ENCODE measurements at regions not wholly inside any gene's neighbourhood (a gene's known extent, or its start where the extent isn't known, plus 50 kb on each side); places are given as distances from the start of the nearest gene placed in this dataset.
"Not testable (repeated sequence)": the region's sequence is repeated elsewhere in the genome, so short reads cannot be mapped to it uniquely, and the experiment has no call there.

DNA sequence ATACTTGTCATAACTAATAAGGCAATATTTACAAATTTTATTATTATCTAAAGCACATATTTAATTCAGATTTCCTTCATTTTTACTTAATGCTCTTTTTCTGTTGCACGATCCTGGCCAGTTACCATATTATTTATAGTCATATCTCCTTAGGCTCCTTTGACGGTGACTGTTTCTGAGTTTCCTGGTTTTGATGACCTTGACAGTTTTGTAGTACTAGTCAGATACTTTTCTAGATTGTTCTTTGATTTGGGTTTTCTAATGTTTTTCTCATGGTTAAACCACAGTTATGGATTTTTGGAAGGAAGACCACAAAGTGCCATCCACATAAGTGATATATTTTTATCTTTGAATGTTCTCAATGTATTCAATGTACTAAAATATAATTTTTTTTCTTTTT, 171.0 kb upstream of the NANOGP8 start:
- H3K27ac Mint-ChIP-seq, result no peak overlapping the region
- H3K4me1 Mint-ChIP-seq (ENCODE audit: low read depth in 2 of 2), result no peaks in the 10 kb centered on the region
- ATAC-seq (no peak), DNase-seq (ENCODE audit: low spot score) (no peak)
- H3K4me3 Mint-ChIP-seq, result no peak overlapping the region
- H3K9me3 Mint-ChIP-seq, result peaks cover 6% of the 10 kb centered on the region
- no peaks in the 10 kb centered on the region for H3K36me3 Mint-ChIP-seq
- H3K27me3 Mint-ChIP-seq, result no peaks in the 10 kb centered on the region

DNA sequence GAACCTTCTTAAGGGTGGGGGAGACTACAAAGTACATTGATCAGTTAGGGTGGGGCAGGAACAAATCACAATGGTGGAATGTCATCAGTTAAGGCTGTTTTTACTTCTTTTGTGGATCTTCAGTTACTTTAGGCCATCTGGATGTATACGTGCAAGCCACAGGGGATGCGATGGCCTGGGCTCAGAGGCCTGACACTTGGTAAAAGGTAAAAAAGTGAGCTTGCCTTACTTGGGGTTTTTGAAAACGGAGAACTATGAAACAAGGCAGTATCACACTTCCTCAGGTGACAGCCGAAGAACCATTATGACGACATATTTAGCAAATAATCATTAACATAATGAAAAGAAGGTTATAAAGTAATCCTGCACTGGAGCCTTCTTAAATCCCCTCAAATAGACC, 169.8 kb upstream of the NANOGP8 start:
- H3K4me1 Mint-ChIP-seq (ENCODE audit: low read depth in 2 of 2); H3K9me3 Mint-ChIP-seq; H3K27me3 Mint-ChIP-seq; DNase-seq (ENCODE audit: low spot score); H3K27ac Mint-ChIP-seq; ATAC-seq; H3K4me3 Mint-ChIP-seq; H3K36me3 Mint-ChIP-seq: not testable (repeated sequence)

DNA sequence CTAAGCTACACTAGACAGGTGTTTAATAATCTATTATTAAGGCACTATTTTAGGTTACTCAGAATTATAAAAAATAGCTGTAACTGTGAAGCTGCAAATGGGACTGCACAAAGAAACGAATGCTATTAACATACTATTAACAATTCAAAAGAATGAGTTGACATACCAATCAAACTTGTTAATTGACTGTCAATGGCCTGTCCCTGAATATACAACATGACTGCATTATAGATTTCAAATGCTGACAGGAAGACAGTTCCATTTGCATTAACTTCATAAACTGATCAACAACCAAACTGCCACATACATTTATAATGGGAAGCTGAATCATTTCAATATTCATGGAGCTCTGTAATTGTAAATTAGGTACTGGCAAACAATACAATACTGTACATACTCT, 169.0 kb upstream of the NANOGP8 start:
- H3K27ac Mint-ChIP-seq, result no peak overlapping the region
- H3K36me3 Mint-ChIP-seq, result no peaks in the 10 kb centered on the region
- DNase-seq (ENCODE audit: low spot score) (no peak), ATAC-seq (no peak)
- H3K4me1 Mint-ChIP-seq (ENCODE audit: low read depth in 2 of 2), result no peaks in the 10 kb centered on the region
- no peaks in the 10 kb centered on the region for H3K27me3 Mint-ChIP-seq
- H3K9me3 Mint-ChIP-seq, result peaks cover 5% of the 10 kb centered on the region
- no peak overlapping the region for H3K4me3 Mint-ChIP-seq

DNA sequence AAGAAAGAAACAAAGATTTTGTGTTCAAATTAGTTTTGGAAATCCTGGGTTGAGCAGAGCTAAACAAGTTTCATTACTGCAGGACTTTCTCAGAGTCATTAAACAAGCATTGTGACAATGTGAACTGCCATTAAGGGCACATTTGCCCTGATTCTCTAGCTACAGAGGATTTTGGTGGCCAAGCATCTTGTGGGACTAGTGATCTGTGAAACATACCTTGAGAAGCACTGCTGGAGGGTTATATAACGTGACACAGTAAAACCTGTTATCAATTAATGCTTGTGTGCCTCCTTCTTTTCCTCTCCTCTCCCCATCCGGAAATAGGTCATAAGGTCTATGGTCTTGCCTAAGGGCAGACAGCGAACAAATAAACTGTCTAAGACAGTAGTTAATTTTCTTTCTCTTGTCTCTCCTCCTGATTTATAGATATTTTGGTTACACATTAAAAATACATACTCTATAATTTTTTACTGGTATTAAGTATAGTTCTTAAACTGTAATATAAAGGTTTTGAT, 167.3 kb upstream of the NANOGP8 start:
- H3K4me3 Mint-ChIP-seq, result no peak overlapping the region
- DNase-seq (ENCODE audit: low spot score) (no peak), ATAC-seq (no peak)
- H3K9me3 Mint-ChIP-seq, result peaks cover 5% of the 10 kb centered on the region
- no peak overlapping the region for H3K27ac Mint-ChIP-seq
- H3K4me1 Mint-ChIP-seq (ENCODE audit: low read depth in 2 of 2), result no peaks in the 10 kb centered on the region
- no peaks in the 10 kb centered on the region for H3K36me3 Mint-ChIP-seq
- H3K27me3 Mint-ChIP-seq, result no peaks in the 10 kb centered on the region

DNA sequence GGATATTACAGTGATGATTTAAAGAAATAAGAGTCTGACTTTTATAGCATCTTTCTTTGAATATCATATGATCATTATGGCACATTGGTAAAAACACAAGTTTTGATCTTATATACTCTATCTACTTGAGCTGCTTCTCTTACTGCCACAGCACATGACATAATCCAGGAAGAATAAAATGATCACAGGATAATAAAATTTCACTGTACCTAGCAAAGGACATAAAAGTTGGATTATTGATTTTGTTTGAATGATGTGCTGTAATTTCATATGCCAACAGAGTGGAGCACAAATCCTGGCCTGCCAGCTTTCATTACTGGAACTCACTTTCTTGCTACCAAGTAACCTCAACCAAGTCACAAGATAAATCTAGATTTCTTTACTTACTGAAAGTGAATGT, 162.1 kb upstream of the NANOGP8 start:
- no peaks in the 10 kb centered on the region for H3K36me3 Mint-ChIP-seq
- DNase-seq (ENCODE audit: low spot score) (no peak), ATAC-seq (no peak)
- no peak overlapping the region for H3K27ac Mint-ChIP-seq
- H3K9me3 Mint-ChIP-seq, result peaks cover 5% of the 10 kb centered on the region
- no peaks in the 10 kb centered on the region for H3K27me3 Mint-ChIP-seq
- no peaks in the 10 kb centered on the region for H3K4me1 Mint-ChIP-seq (ENCODE audit: low read depth in 2 of 2)
- no peak overlapping the region for H3K4me3 Mint-ChIP-seq

DNA sequence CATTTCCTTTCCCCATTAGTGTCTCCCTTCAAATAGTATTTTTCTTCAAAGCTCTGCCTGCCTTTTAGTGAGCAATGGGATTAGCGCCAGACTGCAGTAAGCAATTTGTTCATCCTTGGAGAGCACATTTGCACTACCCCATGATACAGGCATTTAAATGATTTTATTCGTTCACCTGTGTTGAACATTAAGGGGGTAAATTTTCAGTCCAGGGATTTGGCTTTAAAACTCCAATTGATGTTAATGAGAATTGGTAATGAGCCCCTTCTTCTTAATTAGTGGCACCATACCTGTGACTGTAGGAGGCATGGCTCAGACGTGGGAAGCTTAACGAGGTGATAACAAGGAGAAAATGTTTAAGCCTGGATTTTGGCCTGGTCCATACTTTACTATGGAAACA, 161.4 kb upstream of the NANOGP8 start:
- DNase-seq (ENCODE audit: low spot score), result no peak
- Mint-ChIP-seq H3K4me3 (no peak overlapping the region), H3K27me3 (no peaks in the 10 kb centered on the region), H3K9me3 (peaks cover 8% of the 10 kb centered on the region), H3K27ac (no peak overlapping the region), H3K4me1 (ENCODE audit: low read depth in 2 of 2) (no peaks in the 10 kb centered on the region), H3K36me3 (no peaks in the 10 kb centered on the region)
- no peak for ATAC-seq

DNA sequence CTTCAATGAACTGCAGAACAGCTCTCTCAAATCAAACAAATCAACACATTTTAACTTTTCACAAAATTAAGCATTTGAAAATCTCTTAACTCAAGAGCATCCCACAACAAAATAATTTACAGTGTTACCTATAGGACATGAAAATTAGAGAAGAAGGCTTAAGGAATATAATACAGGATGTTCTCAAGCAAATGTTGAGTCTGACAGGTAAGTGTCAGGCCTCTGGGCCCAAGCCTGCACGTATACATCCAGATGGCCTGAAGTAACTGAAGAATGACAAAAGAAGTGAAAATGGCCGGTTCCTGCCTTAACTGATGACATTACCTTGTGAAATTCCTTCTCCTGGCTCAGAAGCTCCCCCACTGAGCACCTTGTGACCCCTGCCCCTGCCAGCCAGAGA, 160.6 kb upstream of the NANOGP8 start:
- not testable (repeated sequence) for H3K27me3 Mint-ChIP-seq; ATAC-seq; H3K4me3 Mint-ChIP-seq; DNase-seq (ENCODE audit: low spot score); H3K4me1 Mint-ChIP-seq (ENCODE audit: low read depth in 2 of 2); H3K27ac Mint-ChIP-seq; H3K36me3 Mint-ChIP-seq; H3K9me3 Mint-ChIP-seq

DNA sequence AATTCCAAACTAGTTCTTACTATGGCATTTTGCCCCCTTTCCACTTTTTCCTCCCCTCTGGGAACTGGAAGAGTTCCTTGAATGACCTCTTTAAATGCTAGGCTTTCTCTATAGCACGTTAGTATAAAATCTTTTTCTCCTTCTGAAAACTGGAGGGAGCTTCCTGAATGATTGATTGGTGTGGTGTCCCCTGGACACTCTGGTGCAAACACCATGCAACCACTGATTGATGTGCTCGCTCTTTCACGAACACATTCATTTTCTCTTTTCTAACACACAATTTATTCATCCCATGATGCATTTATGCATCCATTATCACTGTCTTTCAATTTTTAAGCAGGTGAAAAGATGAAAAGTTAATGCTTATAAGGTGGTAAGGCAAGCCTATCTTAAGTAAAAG, 159.1 kb upstream of the NANOGP8 start:
- Mint-ChIP-seq H3K9me3 (peaks cover 9% of the 10 kb centered on the region), H3K27ac (no peak overlapping the region), H3K27me3 (no peaks in the 10 kb centered on the region), H3K4me1 (ENCODE audit: low read depth in 2 of 2) (no peaks in the 10 kb centered on the region), H3K36me3 (no peaks in the 10 kb centered on the region), H3K4me3 (no peak overlapping the region)
- ATAC-seq (no peak), DNase-seq (ENCODE audit: low spot score) (no peak)

DNA sequence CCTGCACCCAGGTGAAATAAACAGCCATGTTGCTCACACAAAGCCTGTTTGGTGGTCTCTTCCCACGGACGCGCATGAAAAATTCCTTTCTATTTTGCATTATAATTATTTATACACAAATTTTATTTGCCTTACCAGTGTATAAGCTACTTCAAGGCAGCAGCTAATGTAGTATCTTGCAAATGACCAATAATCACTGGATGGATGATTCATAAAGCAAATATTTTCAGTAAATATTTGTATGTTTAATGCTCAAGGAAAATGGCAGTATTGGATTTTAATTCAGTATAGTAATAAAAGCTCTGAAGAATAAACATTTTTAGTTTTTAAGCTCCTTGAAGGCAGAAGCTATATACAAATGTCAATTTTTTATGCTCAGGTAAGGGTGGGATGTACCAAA, 158.7 kb upstream of the NANOGP8 start:
- Mint-ChIP-seq H3K27ac (no peak overlapping the region), H3K36me3 (no peaks in the 10 kb centered on the region), H3K4me1 (ENCODE audit: low read depth in 2 of 2) (no peaks in the 10 kb centered on the region), H3K9me3 (peaks cover 9% of the 10 kb centered on the region), H3K27me3 (no peaks in the 10 kb centered on the region), H3K4me3 (no peak overlapping the region)
- DNase-seq (ENCODE audit: low spot score) (no peak), ATAC-seq (no peak)

DNA sequence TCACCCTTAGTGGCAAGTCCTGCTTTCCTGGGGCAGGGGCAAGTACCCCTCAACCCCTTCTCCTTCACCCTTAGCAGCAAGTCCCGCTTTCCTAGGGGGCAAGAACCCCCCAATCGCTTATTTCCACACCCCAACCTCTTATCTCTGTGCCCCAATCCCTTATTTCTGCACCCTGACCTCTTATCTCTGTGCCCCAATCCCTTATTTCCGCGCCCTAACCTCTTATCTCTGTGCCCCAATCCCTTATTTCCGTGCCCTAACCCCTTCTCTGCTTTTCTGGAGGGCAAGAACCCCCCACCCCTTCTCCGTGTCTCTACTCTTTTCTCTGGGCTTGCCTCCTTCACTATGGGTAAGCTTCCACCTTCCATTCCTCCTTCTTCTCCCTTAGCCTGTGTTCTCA, 154.6 kb upstream of the NANOGP8 start:
- not testable (repeated sequence) for ATAC-seq; H3K27ac Mint-ChIP-seq; DNase-seq (ENCODE audit: low spot score); H3K4me3 Mint-ChIP-seq; H3K4me1 Mint-ChIP-seq (ENCODE audit: low read depth in 2 of 2); H3K36me3 Mint-ChIP-seq; H3K27me3 Mint-ChIP-seq
- H3K9me3 Mint-ChIP-seq, result peaks cover 14% of the 10 kb centered on the region

DNA sequence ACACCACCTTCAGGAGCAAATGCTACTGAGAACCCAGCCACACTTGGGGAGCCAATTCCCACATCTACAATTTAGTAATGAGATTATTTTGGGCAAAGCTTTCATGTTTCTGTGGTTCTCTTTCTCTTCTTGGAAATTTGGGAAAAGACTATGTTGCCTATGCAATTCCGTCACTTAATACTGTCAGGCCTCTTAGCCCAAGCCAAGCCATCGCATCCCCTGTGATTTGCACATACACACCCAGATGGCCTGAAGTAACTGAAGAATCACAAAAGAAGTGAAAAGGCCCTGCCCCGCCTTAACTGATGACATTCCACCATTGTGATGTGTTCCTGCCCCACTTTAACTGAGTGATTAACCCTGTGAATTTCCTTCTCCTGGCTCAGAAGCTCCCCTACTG, 153.4 kb upstream of the NANOGP8 start:
- H3K27ac Mint-ChIP-seq; H3K36me3 Mint-ChIP-seq; H3K4me1 Mint-ChIP-seq (ENCODE audit: low read depth in 2 of 2); ATAC-seq; H3K4me3 Mint-ChIP-seq; H3K27me3 Mint-ChIP-seq; DNase-seq (ENCODE audit: low spot score): not testable (repeated sequence)
- H3K9me3 Mint-ChIP-seq, result peaks cover 16% of the 10 kb centered on the region

DNA sequence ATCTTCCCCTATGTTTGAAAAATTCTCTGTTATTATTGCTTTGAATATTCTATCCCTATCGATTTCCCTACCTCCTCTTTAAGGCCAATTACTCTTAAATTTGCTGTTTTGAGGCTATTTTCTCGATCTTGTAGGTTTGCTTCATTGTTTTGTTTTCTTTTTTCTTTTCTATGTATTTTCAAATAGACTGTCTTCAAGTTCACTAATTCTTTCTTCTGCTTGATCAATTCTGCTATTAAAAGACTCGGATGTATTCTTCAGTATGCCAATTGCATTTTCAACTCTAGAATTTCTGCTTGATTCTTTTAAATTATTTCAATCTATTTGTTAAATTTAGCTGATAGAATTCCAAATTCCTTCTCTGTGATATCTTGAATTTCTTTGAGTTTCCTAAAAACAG, 144.0 kb upstream of the NANOGP8 start:
- Mint-ChIP-seq H3K27me3 (no peaks in the 10 kb centered on the region), H3K27ac (no peak overlapping the region), H3K4me1 (ENCODE audit: low read depth in 2 of 2) (no peaks in the 10 kb centered on the region), H3K36me3 (peaks cover 14% of the 10 kb centered on the region), H3K4me3 (no peak overlapping the region), H3K9me3 (peaks cover 22% of the 10 kb centered on the region)
- no peak for DNase-seq (ENCODE audit: low spot score)
- ATAC-seq, result no peak

DNA sequence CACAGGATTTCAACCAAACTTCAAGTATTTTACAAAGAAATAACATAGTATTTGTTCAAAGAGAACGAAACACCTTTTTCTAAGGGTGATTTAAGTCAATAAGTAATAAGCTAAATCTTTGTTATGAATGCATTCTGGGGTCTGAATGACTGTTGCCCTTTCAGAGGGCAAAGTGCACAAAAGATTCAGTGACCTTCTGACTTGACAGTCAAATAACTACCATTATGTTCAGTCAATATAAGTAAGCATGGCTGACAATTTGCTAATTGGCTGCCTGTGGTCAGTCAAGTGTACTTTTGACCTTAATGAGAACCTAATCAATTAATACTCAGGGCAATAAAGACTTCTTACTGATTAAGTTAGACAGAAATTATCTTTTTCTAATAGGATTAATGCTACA, 133.1 kb upstream of the NANOGP8 start:
- Mint-ChIP-seq H3K9me3 (no peaks in the 10 kb centered on the region), H3K4me3 (no peak overlapping the region), H3K27me3 (no peaks in the 10 kb centered on the region), H3K4me1 (ENCODE audit: low read depth in 2 of 2) (no peaks in the 10 kb centered on the region), H3K36me3 (no peaks in the 10 kb centered on the region), H3K27ac (no peak overlapping the region)
- ATAC-seq (no peak), DNase-seq (ENCODE audit: low spot score) (no peak)

DNA sequence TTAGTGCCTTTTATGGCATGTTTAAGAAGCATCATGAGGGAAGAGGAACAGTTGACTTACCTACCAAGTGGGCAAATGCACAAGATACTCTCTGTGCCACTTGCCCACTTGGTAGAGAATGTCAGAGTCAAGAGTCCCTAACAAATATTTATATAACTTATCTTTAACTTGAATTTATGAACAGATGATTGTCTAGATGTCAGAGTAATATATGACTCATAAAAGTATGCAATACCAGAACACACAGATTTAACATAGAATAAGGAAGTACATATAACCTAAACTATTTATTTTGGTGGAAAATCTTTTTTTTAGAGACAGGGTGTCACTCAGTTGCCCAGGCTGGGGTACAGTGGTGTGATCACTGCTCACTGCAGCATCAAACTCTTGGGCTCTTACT, 130.0 kb upstream of the NANOGP8 start:
- Mint-ChIP-seq H3K27me3 (no peaks in the 10 kb centered on the region), H3K4me1 (ENCODE audit: low read depth in 2 of 2) (no peaks in the 10 kb centered on the region), H3K36me3 (no peaks in the 10 kb centered on the region), H3K4me3 (no peak overlapping the region), H3K27ac (no peak overlapping the region), H3K9me3 (no peaks in the 10 kb centered on the region)
- ATAC-seq (no peak), DNase-seq (ENCODE audit: low spot score) (no peak)

DNA sequence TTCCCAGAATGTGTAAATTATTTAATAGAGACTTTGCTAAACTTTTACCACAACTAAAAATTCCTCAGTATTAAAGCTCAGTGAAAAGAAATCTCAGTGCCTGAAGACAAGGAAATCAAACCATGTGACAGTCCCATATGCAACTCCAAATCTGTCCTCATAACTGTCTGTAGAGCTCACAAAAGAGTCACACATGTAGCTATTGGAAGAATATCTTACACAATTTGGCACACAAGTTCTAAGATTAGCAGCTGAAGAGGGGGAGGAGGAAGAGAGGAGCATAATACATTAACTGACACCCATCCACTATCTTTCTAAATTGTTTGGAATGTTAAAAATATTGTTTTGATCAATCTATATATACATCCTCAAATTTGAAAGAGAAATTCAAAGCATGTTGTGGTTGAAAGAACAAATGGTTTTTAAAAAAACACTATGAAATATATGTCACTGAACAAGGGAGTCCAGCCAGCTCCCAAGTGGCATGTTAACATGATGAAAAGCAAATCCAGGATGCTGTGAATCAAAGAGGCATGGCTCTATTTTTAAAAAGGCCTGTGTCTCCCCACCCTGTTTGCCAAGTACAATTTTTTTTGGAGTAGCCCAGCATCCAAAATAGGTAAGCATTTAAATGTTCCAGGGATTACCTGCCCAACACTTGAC, 126.3 kb upstream of the NANOGP8 start:
- no peak overlapping the region for H3K4me3 Mint-ChIP-seq
- ATAC-seq, result no peak
- no peaks in the 10 kb centered on the region for H3K9me3 Mint-ChIP-seq
- no peaks in the 10 kb centered on the region for H3K27me3 Mint-ChIP-seq
- no peak overlapping the region for H3K27ac Mint-ChIP-seq
- H3K36me3 Mint-ChIP-seq, result no peaks in the 10 kb centered on the region
- no peaks in the 10 kb centered on the region for H3K4me1 Mint-ChIP-seq (ENCODE audit: low read depth in 2 of 2)
- no peak for DNase-seq (ENCODE audit: low spot score)

Data from natural killer cell treated with Interleukin-12 subunit alpha and Interleukin-12 subunit beta and Interleukin-15 and Interleukin-18, amount 100 ng/mL, for 72 hours (primary cell).